ENCODE measurements at regions not wholly inside any gene's neighbourhood (a gene's known extent, or its start where the extent isn't known, plus 50 kb on each side); places are given as distances from the start of the nearest gene placed in this dataset.

GRCh38 chr12:102344691-102345090 is 135.7 kb downstream of the IGF1 start:
- peaks cover 11% of the 10 kb centered on the region for H3K9me3 ChIP-seq (ENCODE audit: control insufficient read depth, low read length)
- H3K27me3 ChIP-seq (ENCODE audit: control insufficient read depth, insufficient read depth, low read length, poor library complexity, severe bottlenecking), result no peaks in the 10 kb centered on the region
- peaks cover 4% of the 10 kb centered on the region for H3K9me3 Mint-ChIP-seq
- no peak overlapping the region for H3K27ac Mint-ChIP-seq
- no peaks in the 10 kb centered on the region for H3K36me3 Mint-ChIP-seq (ENCODE audit: low read depth)
- no peak overlapping the region for H3K4me3 ChIP-seq (ENCODE audit: low read length)
- TF ChIP-seq, protein P1, sequence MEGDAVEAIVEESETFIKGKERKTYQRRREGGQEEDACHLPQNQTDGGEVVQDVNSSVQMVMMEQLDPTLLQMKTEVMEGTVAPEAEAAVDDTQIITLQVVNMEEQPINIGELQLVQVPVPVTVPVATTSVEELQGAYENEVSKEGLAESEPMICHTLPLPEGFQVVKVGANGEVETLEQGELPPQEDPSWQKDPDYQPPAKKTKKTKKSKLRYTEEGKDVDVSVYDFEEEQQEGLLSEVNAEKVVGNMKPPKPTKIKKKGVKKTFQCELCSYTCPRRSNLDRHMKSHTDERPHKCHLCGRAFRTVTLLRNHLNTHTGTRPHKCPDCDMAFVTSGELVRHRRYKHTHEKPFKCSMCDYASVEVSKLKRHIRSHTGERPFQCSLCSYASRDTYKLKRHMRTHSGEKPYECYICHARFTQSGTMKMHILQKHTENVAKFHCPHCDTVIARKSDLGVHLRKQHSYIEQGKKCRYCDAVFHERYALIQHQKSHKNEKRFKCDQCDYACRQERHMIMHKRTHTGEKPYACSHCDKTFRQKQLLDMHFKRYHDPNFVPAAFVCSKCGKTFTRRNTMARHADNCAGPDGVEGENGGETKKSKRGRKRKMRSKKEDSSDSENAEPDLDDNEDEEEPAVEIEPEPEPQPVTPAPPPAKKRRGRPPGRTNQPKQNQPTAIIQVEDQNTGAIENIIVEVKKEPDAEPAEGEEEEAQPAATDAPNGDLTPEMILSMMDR (conservative IDR thresholded peaks at IDR 0.05), result no peak
- peaks cover 6% of the 10 kb centered on the region for H3K4me1 Mint-ChIP-seq
- H3K27ac ChIP-seq (ENCODE audit: low read depth, low read length), result no peak overlapping the region
- H3K9ac ChIP-seq (ENCODE audit: extremely low read depth, low read length, poor library complexity, severe bottlenecking), result no peak overlapping the region
- no peaks in the 10 kb centered on the region for H3K27me3 Mint-ChIP-seq (ENCODE audit: insufficient read depth)
- H3K4me1 ChIP-seq (ENCODE audit: control insufficient read depth, insufficient read depth, low read length), result peaks cover 3% of the 10 kb centered on the region
- no peak for DNase-seq
- no peaks in the 10 kb centered on the region for H3K36me3 ChIP-seq (ENCODE audit: control insufficient read depth, insufficient read depth, low read length)
- H3K4me3 Mint-ChIP-seq, result no peak overlapping the region

- no peak for DNase-seq
- H3K9me3 ChIP-seq (ENCODE audit: control insufficient read depth, low read length), result peaks cover 11% of the 10 kb centered on the region
- no peaks in the 10 kb centered on the region for H3K36me3 ChIP-seq (ENCODE audit: control insufficient read depth, insufficient read depth, low read length)
- no peak overlapping the region for H3K27ac Mint-ChIP-seq
- peaks cover 4% of the 10 kb centered on the region for H3K9me3 Mint-ChIP-seq
- H3K36me3 Mint-ChIP-seq (ENCODE audit: low read depth), result no peaks in the 10 kb centered on the region
- TF ChIP-seq, protein P1 (conservative IDR thresholded peaks at IDR 0.05), result no peak
- no peak overlapping the region for H3K27ac ChIP-seq (ENCODE audit: low read depth, low read length)
- H3K9ac ChIP-seq (ENCODE audit: extremely low read depth, low read length, poor library complexity, severe bottlenecking), result no peak overlapping the region
- peaks cover 6% of the 10 kb centered on the region for H3K4me1 Mint-ChIP-seq
- no peak overlapping the region for H3K4me3 ChIP-seq (ENCODE audit: low read length)
- no peak overlapping the region for H3K4me3 Mint-ChIP-seq
- H3K27me3 ChIP-seq (ENCODE audit: control insufficient read depth, insufficient read depth, low read length, poor library complexity, severe bottlenecking), result peaks cover 5% of the 10 kb centered on the region
- 94 to 100% methylated on average over 1 of the region's 1 CpG for WGBS, 2 experiments (ENCODE audit: insufficient coverage in 1 of 2, insufficient read length in 1 of 2)
- H3K4me1 ChIP-seq (ENCODE audit: control insufficient read depth, insufficient read depth, low read length), result peaks cover 3% of the 10 kb centered on the region
- H3K27me3 Mint-ChIP-seq (ENCODE audit: insufficient read depth), result no peaks in the 10 kb centered on the region
Observed at GRCh38 chr12:102343361-102344121, 136.8 kb downstream of the IGF1 start.

DNA sequence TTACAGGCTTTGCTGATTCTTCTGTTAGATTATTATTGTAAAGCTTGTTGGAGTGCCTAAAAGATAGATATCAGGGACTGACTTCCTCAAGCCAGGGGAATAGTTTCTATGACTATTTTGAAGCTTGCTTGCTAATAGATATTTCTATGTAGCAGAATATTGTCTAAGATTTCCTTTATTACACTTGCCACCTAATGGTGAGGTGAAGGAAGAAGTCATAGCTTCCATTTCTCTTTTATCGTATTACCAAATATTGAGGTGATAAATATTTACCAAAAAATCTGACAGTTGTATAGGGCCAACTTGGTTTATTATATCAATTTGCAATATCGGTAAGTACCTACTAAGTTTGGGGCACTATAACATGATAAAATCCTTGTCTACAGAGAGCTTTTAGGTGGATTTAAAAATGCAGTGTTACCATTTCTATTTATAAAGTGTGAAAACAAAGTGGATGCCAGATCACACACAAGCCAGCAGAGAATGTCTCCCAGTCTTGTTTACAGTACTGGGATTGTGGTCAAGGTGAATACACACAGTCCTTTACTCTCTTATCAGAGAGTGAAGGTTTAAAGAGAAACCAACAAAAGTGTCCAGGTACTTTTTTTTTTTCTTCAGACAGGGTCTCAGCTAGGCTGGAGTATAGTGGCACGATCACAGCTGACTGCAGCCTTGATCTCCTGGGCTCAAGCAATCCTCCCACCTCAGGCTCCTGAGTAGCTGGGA is 137.9 kb downstream of the IGF1 start:
- peaks cover 4% of the 10 kb centered on the region for H3K9me3 Mint-ChIP-seq
- peaks cover 2% of the 10 kb centered on the region for H3K27me3 Mint-ChIP-seq (ENCODE audit: insufficient read depth)
- no peak overlapping the region for H3K27ac ChIP-seq (ENCODE audit: low read depth, low read length)
- no peaks in the 10 kb centered on the region for H3K36me3 Mint-ChIP-seq (ENCODE audit: low read depth)
- H3K27ac Mint-ChIP-seq, result no peak overlapping the region
- H3K9me3 ChIP-seq (ENCODE audit: control insufficient read depth, low read length), result peaks cover 11% of the 10 kb centered on the region
- H3K4me3 Mint-ChIP-seq, result no peak overlapping the region
- DNase-seq, result no peak
- TF ChIP-seq, protein P1 (conservative IDR thresholded peaks at IDR 0.05), result no peak
- no peaks in the 10 kb centered on the region for H3K36me3 ChIP-seq (ENCODE audit: control insufficient read depth, insufficient read depth, low read length)
- H3K4me1 Mint-ChIP-seq, result peaks cover 6% of the 10 kb centered on the region
- WGBS, 2 experiments (ENCODE audit: insufficient coverage in 1 of 2, insufficient read length in 1 of 2), result 99% methylated on average over 2 of the region's 3 CpGs; no CpG with 5 or more reads in 1 of the 2 experiments
- peaks cover 3% of the 10 kb centered on the region for H3K4me1 ChIP-seq (ENCODE audit: control insufficient read depth, insufficient read depth, low read length)
- H3K27me3 ChIP-seq (ENCODE audit: control insufficient read depth, insufficient read depth, low read length, poor library complexity, severe bottlenecking), result peaks cover 12% of the 10 kb centered on the region
- no peak overlapping the region for H3K9ac ChIP-seq (ENCODE audit: extremely low read depth, low read length, poor library complexity, severe bottlenecking)
- H3K4me3 ChIP-seq (ENCODE audit: low read length), result no peak overlapping the region

Measured in endodermal cell (in vitro differentiated cells).